Panc1 (cell line): ENCODE measurements at regions not wholly inside any gene's neighbourhood (a gene's known extent, or its start where the extent isn't known, plus 50 kb on each side); places are given as distances from the start of the nearest gene placed in this dataset.

Experiments
- ATAC-seq: fragments of 200-7000 bp; cut with Tn5 transposase; 2 replicates; pipeline ENCODE4 v1.9.1; 2020; ENCODE audit warnings: mild to moderate bottlenecking, moderate library complexity
- BruUV-seq: library from RNA; stranded (reverse); fragments of 400-500 nt; replicated peaks from 2 replicates; lab custom pipeline; 2021; lab: Mats Ljungman, UMichigan
- CTCF ChIA-PET: fragments of 300-600 bp; sonication (Branson Sonifier 250); formaldehyde crosslinking; loops from one replicate; lab custom pipeline; 2022; ENCODE audit warnings: antibody characterized with exemption; lab: Charles Lee
- POLR2A ChIA-PET: fragments of 300-600 bp; sonication (Branson Sonifier 250); formaldehyde crosslinking; loops from one replicate; lab custom pipeline; 2022; ENCODE audit warnings: antibody characterized with exemption; lab: Charles Lee
- DNase-seq: peaks from one replicate; pipeline ENCODE4 v3.0.0-alpha.2; 2010; ENCODE audit warnings: low read depth, low spot score
- H3K27ac ChIP-seq: 2 replicates; pipeline ENCODE4 v1.5.1; 2011; ENCODE audit warnings: mild to moderate bottlenecking, low read length, inconsistent platforms
- H3K27me3 ChIP-seq: fragments of 200-500 bp; sonication (Bioruptor generic); 2 replicates; pipeline ENCODE4 v1.6.0; 2014; ENCODE audit warnings: low read length, inconsistent platforms; ENCODE audit not compliant: control insufficient read depth, insufficient read depth
- H3K36me3 ChIP-seq: fragments of 200-500 bp; sonication (Bioruptor generic); 2 replicates; pipeline ENCODE4 v1.5.1; 2014; ENCODE audit warnings: inconsistent platforms, mild to moderate bottlenecking, low read length, moderate library complexity; ENCODE audit not compliant: control insufficient read depth, insufficient read depth
- H3K4me1 ChIP-seq: 2 replicates; pipeline ENCODE4 v1.5.1; 2011; ENCODE audit warnings: inconsistent platforms, mild to moderate bottlenecking, low read length, moderate library complexity; ENCODE audit not compliant: control insufficient read depth, insufficient read depth
- H3K4me3 ChIP-seq, 2 experiments: 2 replicates each; pipeline ENCODE4 v1.5.1; 2011 to 2012; ENCODE audit warnings: low read depth in 2 of 2, low read length in 2 of 2, mild to moderate bottlenecking in 2 of 2, inconsistent platforms in 1 of 2, moderate library complexity in 1 of 2
- H3K9me3 ChIP-seq: fragments of 200-500 bp; sonication (Bioruptor generic); 2 replicates; pipeline ENCODE4 v1.5.1; 2014; ENCODE audit warnings: low read depth, mild to moderate bottlenecking, inconsistent platforms, low read length, moderate library complexity; ENCODE audit not compliant: control insufficient read depth, insufficient read depth
- POLR2AphosphoS5 ChIP-seq: IDR thresholded peaks from 2 replicates; pipeline ENCODE4 v1.6.1; 2012; ENCODE audit warnings: mild to moderate bottlenecking, low read depth, low read length, moderate library complexity
- SIN3A ChIP-seq: IDR thresholded peaks from 2 replicates; pipeline ENCODE4 v1.6.1; 2012; ENCODE audit warnings: low read depth, mild to moderate bottlenecking, low read length, moderate library complexity, borderline replicate concordance; ENCODE audit not compliant: insufficient read depth
- TCF7L2 ChIP-seq: IDR thresholded peaks from 2 replicates; pipeline ENCODE4 v1.6.1; 2011; ENCODE audit warnings: mild to moderate bottlenecking, low read depth, low read length, inconsistent platforms
- in situ Hi-C: cut with HindIII; loops from 2 replicates; pipeline ENCODE4 v1.10.0; 2016; ENCODE audit warnings: low sequenced_read_pairs, low pct_unique_long_range_greater_than_20kb
- intact Hi-C: fragments of 100-400 bp; cut with micrococcal nuclease; formaldehyde crosslinking; loops from one replicate; pipeline ENCODE4 v1.10.0; 2022; ENCODE audit not compliant: unreplicated experiment
- TF ChIP-seq, protein P1 (sequence below), 2 experiments: IDR thresholded peaks; 2 replicates each; pipeline ENCODE4 v1.6.1; 2011 to 2012; ENCODE audit warnings: low read depth in 2 of 2, control low read depth in 1 of 2, low read length in 1 of 2, mild to moderate bottlenecking in 1 of 2, moderate library complexity in 1 of 2; ENCODE audit not compliant: insufficient read depth in 1 of 2
- TF ChIP-seq, protein P2 (sequence below): fragments of 450-650 bp; IDR thresholded peaks from 2 replicates; pipeline ENCODE4 v1.5.1; 2017; ENCODE audit warnings: mild to moderate bottlenecking

DNA sequence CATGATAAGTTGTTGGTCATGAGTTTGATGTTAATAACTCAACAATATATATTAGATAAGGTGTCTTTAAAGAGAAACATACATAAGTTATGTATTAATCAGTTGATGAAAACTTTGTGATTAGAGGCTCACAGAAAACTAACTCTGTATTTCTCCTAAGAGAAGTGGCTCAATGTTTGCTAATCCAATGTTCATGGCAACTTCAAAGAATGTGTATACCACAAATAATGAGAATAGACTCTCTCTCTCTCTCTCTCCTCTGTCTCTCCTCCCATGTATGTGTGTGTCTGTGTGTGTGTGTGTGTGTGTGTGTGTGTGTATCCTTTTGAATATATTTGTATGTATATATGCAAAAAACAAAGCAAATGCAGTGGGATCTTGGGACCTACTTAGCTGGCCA, 1304.9 kb downstream of the MRPL39 start:
- Histone ChIP-seq H3K4me1 (no peaks in the 10 kb centered on the region), H3K36me3 (no peaks in the 10 kb centered on the region), H3K27me3 (no peaks in the 10 kb centered on the region), H3K27ac (no peak overlapping the region), H3K9me3 (no peaks in the 10 kb centered on the region), H3K4me3 (no peak overlapping the region)
- intact Hi-C loops (no loop called here), in situ Hi-C loops (no loop called here)
- POLR2A ChIA-PET: no interaction called here
- no TSS peak for BruUV-seq
- CTCF ChIA-PET: no interaction called here
- ATAC-seq: no peak
- TF ChIP-seq, protein P1, sequence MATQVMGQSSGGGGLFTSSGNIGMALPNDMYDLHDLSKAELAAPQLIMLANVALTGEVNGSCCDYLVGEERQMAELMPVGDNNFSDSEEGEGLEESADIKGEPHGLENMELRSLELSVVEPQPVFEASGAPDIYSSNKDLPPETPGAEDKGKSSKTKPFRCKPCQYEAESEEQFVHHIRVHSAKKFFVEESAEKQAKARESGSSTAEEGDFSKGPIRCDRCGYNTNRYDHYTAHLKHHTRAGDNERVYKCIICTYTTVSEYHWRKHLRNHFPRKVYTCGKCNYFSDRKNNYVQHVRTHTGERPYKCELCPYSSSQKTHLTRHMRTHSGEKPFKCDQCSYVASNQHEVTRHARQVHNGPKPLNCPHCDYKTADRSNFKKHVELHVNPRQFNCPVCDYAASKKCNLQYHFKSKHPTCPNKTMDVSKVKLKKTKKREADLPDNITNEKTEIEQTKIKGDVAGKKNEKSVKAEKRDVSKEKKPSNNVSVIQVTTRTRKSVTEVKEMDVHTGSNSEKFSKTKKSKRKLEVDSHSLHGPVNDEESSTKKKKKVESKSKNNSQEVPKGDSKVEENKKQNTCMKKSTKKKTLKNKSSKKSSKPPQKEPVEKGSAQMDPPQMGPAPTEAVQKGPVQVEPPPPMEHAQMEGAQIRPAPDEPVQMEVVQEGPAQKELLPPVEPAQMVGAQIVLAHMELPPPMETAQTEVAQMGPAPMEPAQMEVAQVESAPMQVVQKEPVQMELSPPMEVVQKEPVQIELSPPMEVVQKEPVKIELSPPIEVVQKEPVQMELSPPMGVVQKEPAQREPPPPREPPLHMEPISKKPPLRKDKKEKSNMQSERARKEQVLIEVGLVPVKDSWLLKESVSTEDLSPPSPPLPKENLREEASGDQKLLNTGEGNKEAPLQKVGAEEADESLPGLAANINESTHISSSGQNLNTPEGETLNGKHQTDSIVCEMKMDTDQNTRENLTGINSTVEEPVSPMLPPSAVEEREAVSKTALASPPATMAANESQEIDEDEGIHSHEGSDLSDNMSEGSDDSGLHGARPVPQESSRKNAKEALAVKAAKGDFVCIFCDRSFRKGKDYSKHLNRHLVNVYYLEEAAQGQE (IDR thresholded peaks at IDR 0.05; ENCODE audit: insufficient read depth in 1 of 2, low read depth in 2 of 2, low read length in 1 of 2): no peak
- no peak for TF ChIP-seq POLR2AphosphoS5
- TF ChIP-seq, protein P2, sequence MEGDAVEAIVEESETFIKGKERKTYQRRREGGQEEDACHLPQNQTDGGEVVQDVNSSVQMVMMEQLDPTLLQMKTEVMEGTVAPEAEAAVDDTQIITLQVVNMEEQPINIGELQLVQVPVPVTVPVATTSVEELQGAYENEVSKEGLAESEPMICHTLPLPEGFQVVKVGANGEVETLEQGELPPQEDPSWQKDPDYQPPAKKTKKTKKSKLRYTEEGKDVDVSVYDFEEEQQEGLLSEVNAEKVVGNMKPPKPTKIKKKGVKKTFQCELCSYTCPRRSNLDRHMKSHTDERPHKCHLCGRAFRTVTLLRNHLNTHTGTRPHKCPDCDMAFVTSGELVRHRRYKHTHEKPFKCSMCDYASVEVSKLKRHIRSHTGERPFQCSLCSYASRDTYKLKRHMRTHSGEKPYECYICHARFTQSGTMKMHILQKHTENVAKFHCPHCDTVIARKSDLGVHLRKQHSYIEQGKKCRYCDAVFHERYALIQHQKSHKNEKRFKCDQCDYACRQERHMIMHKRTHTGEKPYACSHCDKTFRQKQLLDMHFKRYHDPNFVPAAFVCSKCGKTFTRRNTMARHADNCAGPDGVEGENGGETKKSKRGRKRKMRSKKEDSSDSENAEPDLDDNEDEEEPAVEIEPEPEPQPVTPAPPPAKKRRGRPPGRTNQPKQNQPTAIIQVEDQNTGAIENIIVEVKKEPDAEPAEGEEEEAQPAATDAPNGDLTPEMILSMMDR: no peak
- TF ChIP-seq SIN3A: no peak
- TF ChIP-seq TCF7L2: no peak
- DNase-seq: no peak

DNA sequence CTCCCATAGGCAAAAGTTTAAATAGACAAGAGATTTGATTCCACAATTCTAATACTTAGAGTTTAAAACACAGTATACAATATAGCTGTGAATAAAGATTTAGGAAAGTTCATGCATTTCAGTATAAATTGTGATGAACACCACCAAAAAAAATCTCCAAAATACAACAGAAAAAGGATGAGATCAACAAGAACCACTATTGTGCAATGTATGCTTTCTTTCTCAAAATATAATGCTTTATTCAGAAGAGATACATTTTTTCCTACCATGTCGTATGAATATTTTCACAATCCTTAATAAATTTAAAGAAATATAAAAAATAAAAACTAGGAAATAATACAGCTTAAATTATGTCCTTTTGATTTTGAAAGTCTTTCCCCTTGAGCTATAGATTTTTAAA, 1309.2 kb downstream of the MRPL39 start:
- ChIA-PET CTCF (no interaction called here), POLR2A (no interaction called here)
- ATAC-seq (no peak), DNase-seq (no peak)
- Histone ChIP-seq H3K9me3 (no peaks in the 10 kb centered on the region), H3K36me3 (no peaks in the 10 kb centered on the region), H3K4me1 (no peaks in the 10 kb centered on the region), H3K4me3 (no peak overlapping the region), H3K27me3 (no peaks in the 10 kb centered on the region), H3K27ac (no peak overlapping the region)
- TF ChIP-seq, protein P1 (IDR thresholded peaks at IDR 0.05; ENCODE audit: insufficient read depth in 1 of 2, low read depth in 2 of 2, low read length in 1 of 2): no peak
- no peak for TF ChIP-seq POLR2AphosphoS5
- TF ChIP-seq, protein P2: no peak
- TF ChIP-seq TCF7L2: no peak
- no peak for TF ChIP-seq SIN3A
- in situ Hi-C loops: no loop called here
- intact Hi-C loops: no loop called here
- BruUV-seq: no TSS peak
